GM21717 (cell line): ENCODE measurements at regions not wholly inside any gene's neighbourhood (a gene's known extent, or its start where the extent isn't known, plus 50 kb on each side); places are given as distances from the start of the nearest gene placed in this dataset.
"Not testable (repeated sequence)": the region's sequence is repeated elsewhere in the genome, so short reads cannot be mapped to it uniquely, and the experiment has no call there.

ENCODE experiments used
- ATAC-seq: cut with Tn5 transposase; IDR thresholded peaks from one replicate; pipeline ENCODE4 v1.9.1; 2021; ENCODE audit warnings: mild to moderate bottlenecking, moderate library complexity; ENCODE audit not compliant: unreplicated experiment

- ATAC-seq = no peak
Measured at GRCh38 chr1:80523861-80524260, 1276.9 kb upstream of the ADGRL2 start.

GRCh38 chr1:80523071-80523470, 1277.7 kb upstream of the ADGRL2 start:
- not testable (repeated sequence) for ATAC-seq

GRCh38 chr1:80520949-80521348, 1279.8 kb upstream of the ADGRL2 start:
- ATAC-seq = no peak

- ATAC-seq = no peak
Measured at GRCh38 chr1:80517062-80517461, 1283.7 kb upstream of the ADGRL2 start.

GRCh38 chr1:80509965-80510522, 1290.7 kb upstream of the ADGRL2 start:
- no peak for ATAC-seq

GRCh38 chr1:80506216-80506615, 1294.5 kb upstream of the ADGRL2 start:
- no peak for ATAC-seq

- ATAC-seq = no peak
Measured at GRCh38 chr1:80498673-80499072, 1302.1 kb upstream of the ADGRL2 start.

- ATAC-seq = no peak
Measured at GRCh38 chr1:80495806-80496205, 1304.9 kb upstream of the ADGRL2 start.

- no peak for ATAC-seq
Measured at GRCh38 chr1:80472145-80472544, 1328.6 kb upstream of the ADGRL2 start.

GRCh38 chr1:80468356-80468755, 1332.4 kb upstream of the ADGRL2 start:
- no peak for ATAC-seq

- ATAC-seq = no peak
Measured at GRCh38 chr1:80462006-80462405, 1338.7 kb upstream of the ADGRL2 start.

- ATAC-seq = no peak
Measured at GRCh38 chr1:80457409-80457808, 1343.3 kb upstream of the ADGRL2 start.

GRCh38 chr1:80453775-80454174, 1347.0 kb upstream of the ADGRL2 start:
- no peak for ATAC-seq

- ATAC-seq = no peak
Measured at GRCh38 chr1:80450711-80451110, 1350.0 kb upstream of the ADGRL2 start.

- no peak for ATAC-seq
Measured at GRCh38 chr1:80448081-80448480, 1352.7 kb upstream of the ADGRL2 start.

- no peak for ATAC-seq
Measured at GRCh38 chr1:80447526-80447925, 1353.2 kb upstream of the ADGRL2 start.

- no peak for ATAC-seq
Measured at GRCh38 chr1:80445033-80445432, 1355.7 kb upstream of the ADGRL2 start.

GRCh38 chr1:80444171-80444570, 1356.6 kb upstream of the ADGRL2 start:
- ATAC-seq = no peak

GRCh38 chr1:80441664-80442063, 1359.1 kb upstream of the ADGRL2 start:
- no peak for ATAC-seq

- ATAC-seq = no peak
Measured at GRCh38 chr1:80436851-80437250, 1363.9 kb upstream of the ADGRL2 start.

GRCh38 chr1:80427881-80428280, 1372.9 kb upstream of the ADGRL2 start:
- no peak for ATAC-seq

GRCh38 chr1:80424249-80424648, 1376.5 kb upstream of the ADGRL2 start:
- no peak for ATAC-seq

GRCh38 chr1:80418134-80418533, 1382.6 kb upstream of the ADGRL2 start:
- no peak for ATAC-seq
